PC-9 (cell line): ENCODE measurements at regions not wholly inside any gene's neighbourhood (a gene's known extent, or its start where the extent isn't known, plus 50 kb on each side); places are given as distances from the start of the nearest gene placed in this dataset.

Experiments used
- BruUV-seq: library from RNA; stranded (reverse); fragments of 400-500 nt; replicated peaks from 2 replicates; lab custom pipeline; 2021; lab: Mats Ljungman, UMichigan
- CTCF ChIA-PET: fragments of 300-600 bp; sonication (Branson Sonifier 250); formaldehyde crosslinking; loops from one replicate; lab custom pipeline; 2022; ENCODE audit warnings: antibody characterized with exemption; lab: Charles Lee
- POLR2A ChIA-PET: fragments of 300-600 bp; sonication (Branson Sonifier 250); formaldehyde crosslinking; loops from one replicate; lab custom pipeline; 2022; ENCODE audit warnings: antibody characterized with exemption; ENCODE audit not compliant: unreplicated experiment; lab: Charles Lee
- DNase-seq, 2 experiments: peaks; one replicate each; pipeline versions ENCODE4 v3.0.0 to v3.0.0-alpha.2; 2015 to 2022; ENCODE audit warnings: mixed read lengths in 1 of 2
- H2AFZ ChIP-seq: fragments of 200-600 bp; sonication (generic); 2 replicates; pipeline ENCODE4 v1.8.1; 2017; ENCODE audit warnings: antibody characterized with exemption
- H3F3A ChIP-seq: fragments of 200-600 bp; sonication (generic); 2 replicates; pipeline ENCODE4 v1.8.1; 2017; ENCODE audit warnings: antibody characterized with exemption, mild to moderate bottlenecking, low read depth; ENCODE audit not compliant: insufficient read depth
- H3K27ac ChIP-seq: fragments of 200-600 bp; sonication (generic); 2 replicates; pipeline ENCODE4 v1.6.1; 2016; ENCODE audit warnings: mixed run types
- H3K27me3 ChIP-seq: fragments of 200-600 bp; sonication (generic); 2 replicates; pipeline ENCODE4 v1.6.1; 2016; ENCODE audit warnings: low read depth, mixed run types; ENCODE audit not compliant: insufficient read depth
- H3K36me3 ChIP-seq: fragments of 200-600 bp; sonication (generic); 2 replicates; pipeline ENCODE4 v1.6.1; 2016; ENCODE audit warnings: low read depth, mixed run types
- H3K4me1 ChIP-seq: fragments of 200-600 bp; sonication (generic); replicated peaks from 2 replicates; pipeline ENCODE4 v1.6.1; 2016; ENCODE audit warnings: mixed run types; ENCODE audit not compliant: insufficient read depth
- H3K4me2 ChIP-seq: fragments of 200-600 bp; sonication (generic); 2 replicates; pipeline ENCODE4 v1.6.1; 2017; ENCODE audit warnings: mixed run types
- H3K4me3 ChIP-seq: fragments of 200-600 bp; sonication (generic); 2 replicates; pipeline ENCODE4 v1.6.1; 2016; ENCODE audit warnings: mixed run types
- H3K79me2 ChIP-seq: fragments of 200-600 bp; sonication (generic); 2 replicates; pipeline ENCODE4 v1.6.1; 2017; ENCODE audit warnings: low read depth, mixed run types
- H3K9me2 ChIP-seq: fragments of 200-600 bp; sonication (generic); 2 replicates; pipeline ENCODE4 v1.8.1; 2017; ENCODE audit warnings: mild to moderate bottlenecking; ENCODE audit not compliant: insufficient read depth
- H3K9me3 ChIP-seq: fragments of 200-600 bp; sonication (generic); 2 replicates; pipeline ENCODE4 v1.8.1; 2016; ENCODE audit warnings: low read depth; ENCODE audit not compliant: insufficient read depth
- H4K20me1 ChIP-seq: fragments of 200-600 bp; sonication (generic); 2 replicates; pipeline ENCODE4 v1.8.1; 2017; ENCODE audit not compliant: insufficient read depth
- EZH2 ChIP-seq: fragments of 200-600 bp; sonication (generic); IDR thresholded peaks from 2 replicates; pipeline ENCODE4 v1.8.0; 2017; ENCODE audit warnings: antibody characterized with exemption, low read depth
- intact Hi-C: fragments of 100-400 bp; cut with micrococcal nuclease; formaldehyde crosslinking; loops from one replicate; pipeline ENCODE4 v1.10.0; 2022; ENCODE audit not compliant: unreplicated experiment
- TF ChIP-seq, protein P1 (sequence below): fragments of 200-600 bp; sonication (generic); conservative IDR thresholded peaks from 2 replicates; pipeline ENCODE4 v1.6.1; 2017; ENCODE audit warnings: mixed run types, antibody characterized with exemption, mild to moderate bottlenecking, moderate library complexity

- intact Hi-C loops: no loop called here
- Histone ChIP-seq H3F3A (no peaks in the 10 kb centered on the region), H4K20me1 (no peaks in the 10 kb centered on the region), H3K9me2 (no peaks in the 10 kb centered on the region), H3K27ac (no peak overlapping the region), H3K36me3 (no peaks in the 10 kb centered on the region), H3K79me2 (no peaks in the 10 kb centered on the region), H3K4me1 (no peaks in the 10 kb centered on the region), H3K4me3 (no peak overlapping the region), H3K4me2 (no peak overlapping the region), H3K27me3 (no peaks in the 10 kb centered on the region), H3K9me3 (no peaks in the 10 kb centered on the region), H2AFZ (no peak overlapping the region)
- no TSS peak for BruUV-seq
- ChIA-PET CTCF (no interaction called here), POLR2A (interaction anchor here (0.8 kb wide), 1 partner anchor 503 kb away, joined by 4 read pairs; no protein-coding TSS in a partner anchor)
- DNase-seq: no peak
- TF ChIP-seq EZH2: no peak
- TF ChIP-seq, protein P1, sequence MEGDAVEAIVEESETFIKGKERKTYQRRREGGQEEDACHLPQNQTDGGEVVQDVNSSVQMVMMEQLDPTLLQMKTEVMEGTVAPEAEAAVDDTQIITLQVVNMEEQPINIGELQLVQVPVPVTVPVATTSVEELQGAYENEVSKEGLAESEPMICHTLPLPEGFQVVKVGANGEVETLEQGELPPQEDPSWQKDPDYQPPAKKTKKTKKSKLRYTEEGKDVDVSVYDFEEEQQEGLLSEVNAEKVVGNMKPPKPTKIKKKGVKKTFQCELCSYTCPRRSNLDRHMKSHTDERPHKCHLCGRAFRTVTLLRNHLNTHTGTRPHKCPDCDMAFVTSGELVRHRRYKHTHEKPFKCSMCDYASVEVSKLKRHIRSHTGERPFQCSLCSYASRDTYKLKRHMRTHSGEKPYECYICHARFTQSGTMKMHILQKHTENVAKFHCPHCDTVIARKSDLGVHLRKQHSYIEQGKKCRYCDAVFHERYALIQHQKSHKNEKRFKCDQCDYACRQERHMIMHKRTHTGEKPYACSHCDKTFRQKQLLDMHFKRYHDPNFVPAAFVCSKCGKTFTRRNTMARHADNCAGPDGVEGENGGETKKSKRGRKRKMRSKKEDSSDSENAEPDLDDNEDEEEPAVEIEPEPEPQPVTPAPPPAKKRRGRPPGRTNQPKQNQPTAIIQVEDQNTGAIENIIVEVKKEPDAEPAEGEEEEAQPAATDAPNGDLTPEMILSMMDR: no peak
Observed at GRCh38 chr5:122532035-122532434, 220.0 kb downstream of the SNCAIP start.

DNA sequence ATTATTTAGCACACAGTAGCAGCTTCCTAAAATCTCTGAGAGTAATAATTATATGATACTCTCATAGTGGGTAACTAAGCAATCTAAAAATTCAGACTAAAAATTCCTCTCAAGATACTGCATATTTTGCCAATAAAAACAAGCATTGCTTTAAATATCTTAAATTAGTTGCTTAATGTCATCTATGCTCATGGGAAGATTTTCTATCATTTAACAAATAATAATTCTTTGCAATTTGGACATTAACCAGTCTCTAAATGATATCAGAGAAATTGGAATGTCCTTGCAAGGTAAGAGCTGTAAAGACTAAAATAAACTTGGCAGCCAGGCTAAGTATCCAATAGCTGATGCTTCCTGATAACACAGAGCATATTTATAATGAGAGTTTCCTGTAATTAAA, 221.8 kb downstream of the SNCAIP start:
- intact Hi-C loops: no loop called here
- Histone ChIP-seq H4K20me1 (no peaks in the 10 kb centered on the region), H3F3A (no peaks in the 10 kb centered on the region), H2AFZ (no peak overlapping the region), H3K36me3 (no peaks in the 10 kb centered on the region), H3K4me2 (no peak overlapping the region), H3K4me1 (no peaks in the 10 kb centered on the region), H3K9me2 (no peaks in the 10 kb centered on the region), H3K4me3 (no peak overlapping the region), H3K79me2 (no peaks in the 10 kb centered on the region), H3K27ac (no peak overlapping the region), H3K9me3 (no peaks in the 10 kb centered on the region), H3K27me3 (no peaks in the 10 kb centered on the region)
- CTCF ChIA-PET: no interaction called here
- POLR2A ChIA-PET: no interaction called here
- TF ChIP-seq EZH2: no peak
- TF ChIP-seq, protein P1: no peak
- no peak for DNase-seq
- BruUV-seq: no TSS peak

GRCh38 chr5:122534829-122535228, 222.8 kb downstream of the SNCAIP start:
- BruUV-seq: no TSS peak
- Histone ChIP-seq H3K4me1 (no peaks in the 10 kb centered on the region), H3K27me3 (no peaks in the 10 kb centered on the region), H3K27ac (no peak overlapping the region), H3K79me2 (no peaks in the 10 kb centered on the region), H3K4me2 (no peak overlapping the region), H3K36me3 (no peaks in the 10 kb centered on the region), H3F3A (no peaks in the 10 kb centered on the region), H4K20me1 (no peaks in the 10 kb centered on the region), H3K9me3 (no peaks in the 10 kb centered on the region), H3K9me2 (no peaks in the 10 kb centered on the region), H2AFZ (no peak overlapping the region), H3K4me3 (no peak overlapping the region)
- POLR2A ChIA-PET: no interaction called here
- CTCF ChIA-PET: no interaction called here
- intact Hi-C loops: no loop called here
- TF ChIP-seq EZH2: no peak
- DNase-seq: no peak

GRCh38 chr5:122541388-122541787, 229.4 kb downstream of the SNCAIP start:
- H3K79me2 ChIP-seq: no peaks in the 10 kb centered on the region
- H4K20me1 ChIP-seq: no peaks in the 10 kb centered on the region
- no peak overlapping the region for H2AFZ ChIP-seq
- DNase-seq: no peak
- no peak overlapping the region for H3K4me3 ChIP-seq
- no peaks in the 10 kb centered on the region for H3K27me3 ChIP-seq
- no peaks in the 10 kb centered on the region for H3K9me2 ChIP-seq
- BruUV-seq: no TSS peak
- no peaks in the 10 kb centered on the region for H3F3A ChIP-seq
- intact Hi-C loops: no loop called here
- H3K4me2 ChIP-seq: no peak overlapping the region
- POLR2A ChIA-PET: no interaction called here
- TF ChIP-seq EZH2: no peak
- TF ChIP-seq, protein P1: no peak
- H3K4me1 ChIP-seq: no peaks in the 10 kb centered on the region
- CTCF ChIA-PET: no interaction called here
- no peak overlapping the region for H3K27ac ChIP-seq
- H3K36me3 ChIP-seq: no peaks in the 10 kb centered on the region
- H3K9me3 ChIP-seq: no peaks in the 10 kb centered on the region
